Ovary (tissue), 3 donors: ENCODE measurements at regions not wholly inside any gene's neighbourhood (a gene's known extent, or its start where the extent isn't known, plus 50 kb on each side); places are given as distances from the start of the nearest gene placed in this dataset.

Experiments
- CTCF ChIP-seq, 3 donors: fragments of 450-650 bp in 2 of 3; fragments of 200-600 bp in 1 of 3; IDR thresholded peaks; one replicate each; pipeline versions ENCODE4 v1.5.1 to v1.8.0; 2016 to 2022; ENCODE audit warnings: antibody characterized with exemption in 3 of 3, mild to moderate bottlenecking in 1 of 3
- POLR2A ChIP-seq: fragments of 450-650 bp; IDR thresholded peaks from one replicate; pipeline ENCODE4 v1.6.1; 2017; ENCODE audit warnings: antibody characterized with exemption, mild to moderate bottlenecking, moderate library complexity
- donor health status: DM: no; HTN: no; CAD: no.

GRCh38 chr4:52376132-52376704 lies 282.9 kb downstream of the USP46 start:
- TF ChIP-seq CTCF (IDR thresholded peaks at IDR 0.05) (peak; percentile 32 to 67 (median 56)), POLR2A (no peak)
